Naive thymus-derived CD4-positive, alpha-beta T cell (primary cell): ENCODE measurements at regions not wholly inside any gene's neighbourhood (a gene's known extent, or its start where the extent isn't known, plus 50 kb on each side); places are given as distances from the start of the nearest gene placed in this dataset.

Source experiments
- ATAC-seq: fragments of 150-1000 bp; cut with Tn5 transposase; 2 replicates; pipeline ENCODE4 v1.10.0; 2021; ENCODE audit warnings: mild to moderate bottlenecking, moderate library complexity
- CTCF ChIA-PET: fragments of 350-600 bp; sonication (Branson Sonifier 250); formaldehyde crosslinking; loops from one replicate; lab custom pipeline; 2021; ENCODE audit warnings: antibody characterized with exemption; lab: Charles Lee
- POLR2A ChIA-PET: fragments of 350-600 bp; sonication (Branson Sonifier 250); formaldehyde crosslinking; loops from one replicate; lab custom pipeline; 2021; ENCODE audit warnings: antibody characterized with exemption, inconsistent platforms; lab: Charles Lee
- DNase-seq, 9 donors: peaks; one replicate each; pipeline versions ENCODE4 v3.0.0 to v3.0.0-alpha.2; 2020 to 2022; ENCODE audit warnings: mixed read lengths in 1 of 9
- H3K27ac ChIP-seq: one replicate; pipeline ENCODE4 v1.7.0; 2013; ENCODE audit warnings: mild to moderate bottlenecking, low read depth, low read length, moderate library complexity
- H3K27me3 ChIP-seq, 2 donors: one replicate each; pipeline ENCODE4 v1.7.0; 2013; ENCODE audit warnings: low read length in 2 of 2, mild to moderate bottlenecking in 2 of 2, moderate library complexity in 2 of 2; ENCODE audit not compliant: control insufficient read depth in 2 of 2, insufficient read depth in 2 of 2
- H3K36me3 ChIP-seq, 3 experiments: 1 replicate in 2 of 3; 2 replicates in 1 of 3; pipeline ENCODE4 v1.7.0; 2013; ENCODE audit warnings: low read length in 3 of 3, mild to moderate bottlenecking in 3 of 3, moderate library complexity in 1 of 3; ENCODE audit not compliant: insufficient read depth in 3 of 3, control insufficient read depth in 2 of 3
- H3K4me1 ChIP-seq, 2 donors: one replicate each; pipeline ENCODE4 v1.7.0; 2013; ENCODE audit warnings: low read length in 2 of 2, mild to moderate bottlenecking in 2 of 2, moderate library complexity in 1 of 2; ENCODE audit not compliant: control insufficient read depth in 2 of 2, insufficient read depth in 2 of 2
- H3K4me3 ChIP-seq: 2 replicates; pipeline ENCODE4 v1.7.0; 2013; ENCODE audit warnings: mild to moderate bottlenecking, low read length
- H3K9me3 ChIP-seq, 3 experiments: 1 replicate in 2 of 3; 2 replicates in 1 of 3; pipeline ENCODE4 v1.7.0; 2013; ENCODE audit warnings: low read length in 3 of 3; ENCODE audit not compliant: control insufficient read depth in 2 of 3
- H3K27ac Mint-ChIP-seq, 9 donors: one replicate each; pipeline ENCODE4 v1.8.0; 2020 to 2022; ENCODE audit warnings: mixed read lengths in 9 of 9, mild to moderate bottlenecking in 8 of 9, moderate library complexity in 5 of 9, inconsistent platforms in 2 of 9
- H3K27me3 Mint-ChIP-seq, 5 donors: one replicate each; pipeline ENCODE4 v1.8.0; 2021 to 2022; ENCODE audit warnings: mixed read lengths in 5 of 5, mild to moderate bottlenecking in 1 of 5
- H3K36me3 Mint-ChIP-seq, 5 donors: one replicate each; pipeline ENCODE4 v1.8.0; 2020 to 2022; ENCODE audit warnings: mixed read lengths in 5 of 5, mild to moderate bottlenecking in 3 of 5, inconsistent platforms in 1 of 5
- H3K4me1 Mint-ChIP-seq, 7 donors: one replicate each; pipeline ENCODE4 v1.8.0; 2020 to 2022; ENCODE audit warnings: mixed read lengths in 7 of 7, mild to moderate bottlenecking in 3 of 7, inconsistent platforms in 1 of 7
- H3K4me3 Mint-ChIP-seq, 10 donors: one replicate each; pipeline ENCODE4 v1.8.0; 2020 to 2022; ENCODE audit warnings: mild to moderate bottlenecking in 10 of 10, mixed read lengths in 10 of 10, moderate library complexity in 6 of 10, inconsistent platforms in 2 of 10
- H3K9me3 Mint-ChIP-seq, 11 donors: one replicate each; pipeline ENCODE4 v1.8.0; 2020 to 2022; ENCODE audit warnings: mixed read lengths in 11 of 11, mild to moderate bottlenecking in 4 of 11, inconsistent platforms in 1 of 11, moderate library complexity in 1 of 11
- intact Hi-C, 2 donors: fragments of 100-400 bp; cut with micrococcal nuclease; formaldehyde crosslinking; loops; one replicate each; pipeline ENCODE4 v1.15.1; 2023

GRCh38 chr13:64274481-64275217 is 2859.0 kb upstream of the PCDH20 start:
- Mint-ChIP-seq H3K9me3 (peaks cover 0 to 13% (median 2%) of the 10 kb centered on the region in 11 donors), H3K36me3 (no peaks in the 10 kb centered on the region), H3K4me1 (no peaks in the 10 kb centered on the region), H3K4me3 (no peak overlapping the region), H3K27me3 (no peaks in the 10 kb centered on the region), H3K27ac (no peak overlapping the region)
- ATAC-seq (no peak), DNase-seq (no peak)
- Histone ChIP-seq H3K4me3 (no peak overlapping the region), H3K36me3 (no peaks in the 10 kb centered on the region), H3K9me3 (no peaks in the 10 kb centered on the region), H3K27me3 (no peaks in the 10 kb centered on the region), H3K27ac (no peak overlapping the region), H3K4me1 (no peaks in the 10 kb centered on the region)
- intact Hi-C loops: no loop called here
- POLR2A ChIA-PET: no interaction called here
- CTCF ChIA-PET: no interaction called here

GRCh38 chr13:64273780-64274179 is 2858.1 kb upstream of the PCDH20 start:
- H3K9me3 Mint-ChIP-seq: peaks cover 0 to 13% (median 3%) of the 10 kb centered on the region in 11 donors

DNA sequence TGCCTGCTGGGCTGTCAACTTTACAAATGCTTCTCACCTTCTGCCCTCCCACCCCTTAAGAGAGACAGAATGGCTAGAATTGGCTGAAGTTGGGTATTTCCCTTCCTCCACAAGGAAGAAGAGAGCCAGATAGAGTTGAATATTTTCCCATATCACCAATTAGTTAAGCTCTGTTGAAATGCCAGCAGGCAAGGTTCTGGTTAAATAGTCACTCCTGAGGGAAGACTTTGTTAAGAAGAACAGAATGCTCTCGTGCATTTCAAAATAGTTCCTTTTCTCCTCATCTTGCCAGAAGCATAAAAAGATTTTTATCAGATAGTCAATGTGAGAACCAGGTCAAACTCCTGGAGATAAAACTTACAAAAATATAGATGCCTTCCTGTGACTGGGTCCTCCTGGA is 2857.0 kb upstream of the PCDH20 start:
- no peaks in the 10 kb centered on the region for H3K9me3 ChIP-seq
- DNase-seq: no peak
- H3K4me3 ChIP-seq: no peak overlapping the region
- ChIA-PET POLR2A (no interaction called here), CTCF (no interaction called here)
- Mint-ChIP-seq H3K4me3 (no peak overlapping the region), H3K27me3 (no peaks in the 10 kb centered on the region), H3K4me1 (no peaks in the 10 kb centered on the region), H3K27ac (no peak overlapping the region), H3K36me3 (no peaks in the 10 kb centered on the region), H3K9me3 (peaks cover 0 to 14% (median 3%) of the 10 kb centered on the region in 11 donors)
- no peak for ATAC-seq
- H3K4me1 ChIP-seq: no peaks in the 10 kb centered on the region
- H3K36me3 ChIP-seq: no peaks in the 10 kb centered on the region
- no peaks in the 10 kb centered on the region for H3K27me3 ChIP-seq
- no peak overlapping the region for H3K27ac ChIP-seq
- intact Hi-C loops: no loop called here

More at GRCh38 chr13:64273780-64274179, 2858.1 kb upstream of the PCDH20 start:
- Mint-ChIP-seq H3K36me3 (no peaks in the 10 kb centered on the region), H3K27me3 (no peaks in the 10 kb centered on the region), H3K27ac (no peak overlapping the region), H3K4me1 (no peaks in the 10 kb centered on the region), H3K4me3 (no peak overlapping the region)
- Histone ChIP-seq H3K9me3 (no peaks in the 10 kb centered on the region), H3K36me3 (no peaks in the 10 kb centered on the region), H3K27ac (no peak overlapping the region), H3K27me3 (no peaks in the 10 kb centered on the region), H3K4me1 (no peaks in the 10 kb centered on the region), H3K4me3 (no peak overlapping the region)
- intact Hi-C loops: no loop called here
- CTCF ChIA-PET: no interaction called here
- DNase-seq (no peak), ATAC-seq (no peak)
- POLR2A ChIA-PET: no interaction called here

DNA sequence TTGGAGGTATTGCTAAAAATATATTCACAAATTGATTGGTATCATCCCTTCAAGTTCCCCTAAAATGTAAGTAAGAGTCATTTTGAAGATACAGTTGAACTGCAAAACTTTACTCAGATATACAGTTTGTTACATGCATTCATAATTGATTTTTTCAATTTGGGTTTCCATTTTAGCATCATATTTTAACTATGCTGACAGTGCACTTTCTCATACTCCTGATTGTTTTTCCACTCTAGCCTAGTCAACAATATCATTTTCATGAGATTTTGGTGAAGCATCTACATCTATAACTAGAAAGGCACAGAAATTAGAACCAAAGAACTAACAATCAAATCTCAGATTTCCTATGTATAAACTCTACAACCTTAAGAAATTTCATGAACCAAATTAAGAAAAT is 2850.4 kb upstream of the PCDH20 start:
- H3K4me1 Mint-ChIP-seq: no peaks in the 10 kb centered on the region
- ATAC-seq (no peak), DNase-seq (no peak)
- ChIA-PET CTCF (interaction anchor here (0.6 kb wide), 1 partner anchor 265 kb away, joined by 3 read pairs; no protein-coding TSS in a partner anchor), POLR2A (no interaction called here)
- H3K4me1 ChIP-seq: no peaks in the 10 kb centered on the region
- H3K4me3 Mint-ChIP-seq: no peak overlapping the region
- peaks cover 0 to 3% (median 0%) of the 10 kb centered on the region in 5 donors for H3K36me3 Mint-ChIP-seq
- H3K4me3 ChIP-seq: no peak overlapping the region
- no peaks in the 10 kb centered on the region for H3K27me3 ChIP-seq
- H3K27ac Mint-ChIP-seq: no peak overlapping the region
- no peak overlapping the region for H3K27ac ChIP-seq
- peaks cover 0 to 6% (median 0%) of the 10 kb centered on the region in 3 experiments for H3K9me3 ChIP-seq
- peaks cover 0 to 35% (median 16%) of the 10 kb centered on the region in 11 donors for H3K9me3 Mint-ChIP-seq
- no peaks in the 10 kb centered on the region for H3K36me3 ChIP-seq
- intact Hi-C loops: no loop called here
- H3K27me3 Mint-ChIP-seq: no peaks in the 10 kb centered on the region

DNA sequence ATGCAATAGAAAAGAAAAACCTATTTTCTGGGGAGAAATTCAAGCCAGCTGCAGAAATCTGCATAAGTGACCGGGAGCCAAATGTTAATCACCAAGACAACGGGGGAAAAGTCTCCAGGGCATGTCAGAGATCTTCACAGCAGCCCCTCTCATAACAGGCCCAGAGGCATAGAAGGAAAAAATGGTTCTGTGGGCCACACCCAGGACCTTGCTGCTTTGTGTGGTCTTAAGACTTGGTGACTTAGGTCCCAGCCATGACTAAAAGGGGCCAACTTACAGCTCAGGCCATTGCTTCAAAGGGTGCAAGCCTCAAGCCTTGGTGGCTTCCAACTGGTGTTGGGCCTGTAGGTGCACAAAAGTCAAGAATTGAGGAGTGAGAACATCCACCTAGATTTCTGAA is 2847.6 kb upstream of the PCDH20 start:
- ChIA-PET CTCF (no interaction called here), POLR2A (no interaction called here)
- peaks cover 0 to 3% (median 0%) of the 10 kb centered on the region in 5 donors for H3K36me3 Mint-ChIP-seq
- Histone ChIP-seq H3K27ac (no peak overlapping the region), H3K4me1 (no peaks in the 10 kb centered on the region), H3K4me3 (no peak overlapping the region), H3K36me3 (no peaks in the 10 kb centered on the region), H3K27me3 (no peaks in the 10 kb centered on the region), H3K9me3 (peaks cover 0 to 6% (median 0%) of the 10 kb centered on the region in 3 experiments)
- intact Hi-C loops: no loop called here
- H3K4me1 Mint-ChIP-seq: no peaks in the 10 kb centered on the region
- peaks cover 2 to 46% (median 15%) of the 10 kb centered on the region in 11 donors for H3K9me3 Mint-ChIP-seq
- no peak overlapping the region for H3K27ac Mint-ChIP-seq
- H3K27me3 Mint-ChIP-seq: no peaks in the 10 kb centered on the region
- H3K4me3 Mint-ChIP-seq: no peak overlapping the region
- ATAC-seq (no peak), DNase-seq (no peak)

- no peaks in the 10 kb centered on the region for H3K4me1 ChIP-seq
- H3K27me3 ChIP-seq: no peaks in the 10 kb centered on the region
- no peak overlapping the region for H3K27ac ChIP-seq
- no peaks in the 10 kb centered on the region for H3K36me3 Mint-ChIP-seq
- no peaks in the 10 kb centered on the region for H3K27me3 Mint-ChIP-seq
- no peak for ATAC-seq
- H3K4me3 ChIP-seq: no peak overlapping the region
- ChIA-PET CTCF (no interaction called here), POLR2A (no interaction called here)
- no peak overlapping the region for H3K27ac Mint-ChIP-seq
- no peaks in the 10 kb centered on the region for H3K9me3 ChIP-seq
- intact Hi-C loops: no loop called here
- H3K4me1 Mint-ChIP-seq: no peaks in the 10 kb centered on the region
- H3K4me3 Mint-ChIP-seq: no peak overlapping the region
- DNase-seq: no peak
- H3K36me3 ChIP-seq: no peaks in the 10 kb centered on the region
- H3K9me3 Mint-ChIP-seq: peaks cover 2 to 40% (median 6%) of the 10 kb centered on the region in 11 donors
Measured at GRCh38 chr13:64256751-64257150, 2841.1 kb upstream of the PCDH20 start.

DNA sequence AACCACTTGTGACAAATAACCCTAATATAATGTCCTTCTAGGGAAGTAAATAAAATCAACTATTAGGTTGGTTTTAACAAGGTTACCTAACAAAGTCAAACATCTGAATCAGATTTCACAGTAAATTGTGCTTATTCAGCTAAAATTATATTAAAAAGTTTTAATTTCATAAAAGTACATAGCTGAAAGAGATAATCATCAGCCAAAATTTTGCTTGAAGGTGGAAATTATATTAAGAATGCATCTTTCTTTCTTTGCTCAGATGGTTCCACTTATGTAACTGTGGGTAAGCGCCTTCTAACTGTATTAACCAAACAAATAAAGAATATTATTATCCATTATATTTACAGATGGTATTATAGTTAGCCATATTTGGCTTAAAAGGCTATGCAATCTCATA is 2840.3 kb upstream of the PCDH20 start:
- no peak for ATAC-seq
- H3K4me1 Mint-ChIP-seq: no peaks in the 10 kb centered on the region
- POLR2A ChIA-PET: no interaction called here

More for the DNA sequence above, 2840.3 kb upstream of the PCDH20 start:
- Histone ChIP-seq H3K27ac (no peak overlapping the region), H3K4me1 (no peaks in the 10 kb centered on the region), H3K9me3 (no peaks in the 10 kb centered on the region), H3K27me3 (no peaks in the 10 kb centered on the region), H3K4me3 (no peak overlapping the region), H3K36me3 (no peaks in the 10 kb centered on the region)
- CTCF ChIA-PET: no interaction called here
- intact Hi-C loops: no loop called here
- H3K27me3 Mint-ChIP-seq: no peaks in the 10 kb centered on the region
- no peak for DNase-seq
- no peak overlapping the region for H3K27ac Mint-ChIP-seq
- no peak overlapping the region for H3K4me3 Mint-ChIP-seq
- H3K9me3 Mint-ChIP-seq: peaks cover 0 to 39% (median 5%) of the 10 kb centered on the region in 11 donors
- H3K36me3 Mint-ChIP-seq: no peaks in the 10 kb centered on the region
